Activated T-helper 1 cell treated with anti-CD3 and anti-CD28 coated beads, Interleukin-12 subunit alpha, Interleukin-12 subunit beta, Interleukin-2, Interleukin-4 antibody, amounts not matched to agents 30 ng/mL and 10 ng/mL and 1 ng/mL, durations not matched to agents 14 hours and 24 hours and 36 hours (primary cell): ENCODE measurements at regions not wholly inside any gene's neighbourhood (a gene's known extent, or its start where the extent isn't known, plus 50 kb on each side); places are given as distances from the start of the nearest gene placed in this dataset.

Experiments
- DNase-seq: peaks from one replicate; pipeline ENCODE4 v3.0.0; 2021; ENCODE audit warnings: low spot score
- H3K27ac Mint-ChIP-seq: one replicate; pipeline ENCODE4 v1.8.0; 2021; ENCODE audit warnings: mild to moderate bottlenecking, mixed read lengths
- H3K27me3 Mint-ChIP-seq: one replicate; pipeline ENCODE4 v1.8.0; 2022; ENCODE audit warnings: mild to moderate bottlenecking, moderate library complexity, mixed read lengths; ENCODE audit not compliant: insufficient read depth
- H3K36me3 Mint-ChIP-seq: one replicate; pipeline ENCODE4 v1.8.0; 2021; ENCODE audit warnings: low read depth, mixed read lengths
- H3K4me1 Mint-ChIP-seq: one replicate; pipeline ENCODE4 v1.8.0; 2021; ENCODE audit warnings: low read depth, mixed read lengths
- H3K4me3 Mint-ChIP-seq: one replicate; pipeline ENCODE4 v1.8.0; 2021; ENCODE audit warnings: mild to moderate bottlenecking, moderate library complexity, mixed read lengths
- H3K9me3 Mint-ChIP-seq: one replicate; pipeline ENCODE4 v1.8.0; 2021; ENCODE audit warnings: mixed read lengths
- intact Hi-C: fragments of 100-400 bp; cut with micrococcal nuclease; formaldehyde crosslinking; loops from one replicate; pipeline ENCODE4 v1.15.1; 2024

- DNase-seq, result no peak
- H3K4me3 Mint-ChIP-seq, result no peak overlapping the region
- H3K9me3 Mint-ChIP-seq, result peaks cover 3% of the 10 kb centered on the region
- no peaks in the 10 kb centered on the region for H3K27me3 Mint-ChIP-seq
- H3K27ac Mint-ChIP-seq, result no peak overlapping the region
- intact Hi-C loops, result no loop called here
- H3K36me3 Mint-ChIP-seq, result no peaks in the 10 kb centered on the region
- H3K4me1 Mint-ChIP-seq, result no peaks in the 10 kb centered on the region
Observed at GRCh38 chr5:158619083-158619788, 480.5 kb downstream of the EBF1 start.

- Mint-ChIP-seq H3K9me3 (peaks cover 3% of the 10 kb centered on the region), H3K27me3 (no peaks in the 10 kb centered on the region), H3K36me3 (no peaks in the 10 kb centered on the region)
Observed at GRCh38 chr5:158618256-158618655, 481.5 kb downstream of the EBF1 start.

GRCh38 chr5:158616707-158617106 is 483.0 kb downstream of the EBF1 start:
- H3K36me3 Mint-ChIP-seq, result no peaks in the 10 kb centered on the region
- no peaks in the 10 kb centered on the region for H3K4me1 Mint-ChIP-seq
- no peak overlapping the region for H3K27ac Mint-ChIP-seq
- H3K9me3 Mint-ChIP-seq, result peaks cover 3% of the 10 kb centered on the region
- intact Hi-C loops, result no loop called here
- DNase-seq, result no peak
- H3K27me3 Mint-ChIP-seq, result no peaks in the 10 kb centered on the region
- H3K4me3 Mint-ChIP-seq, result no peak overlapping the region

More at GRCh38 chr5:158618256-158618655, 481.5 kb downstream of the EBF1 start:
- DNase-seq, result no peak
- intact Hi-C loops, result no loop called here
- Mint-ChIP-seq H3K27ac (no peak overlapping the region), H3K4me3 (no peak overlapping the region), H3K4me1 (no peaks in the 10 kb centered on the region)

- no peak for DNase-seq
- no peaks in the 10 kb centered on the region for H3K27me3 Mint-ChIP-seq
- H3K27ac Mint-ChIP-seq, result no peak overlapping the region
- peaks cover 3% of the 10 kb centered on the region for H3K9me3 Mint-ChIP-seq
- intact Hi-C loops, result no loop called here
- no peak overlapping the region for H3K4me3 Mint-ChIP-seq
- no peaks in the 10 kb centered on the region for H3K4me1 Mint-ChIP-seq
- H3K36me3 Mint-ChIP-seq, result no peaks in the 10 kb centered on the region
Observed at GRCh38 chr5:158614951-158615350, 484.8 kb downstream of the EBF1 start.

- Mint-ChIP-seq H3K4me1 (no peaks in the 10 kb centered on the region), H3K27me3 (no peaks in the 10 kb centered on the region), H3K9me3 (peaks cover 3% of the 10 kb centered on the region), H3K36me3 (no peaks in the 10 kb centered on the region), H3K4me3 (no peak overlapping the region), H3K27ac (no peak overlapping the region)
- intact Hi-C loops, result no loop called here
- no peak for DNase-seq
Observed at GRCh38 chr5:158611581-158611980, 488.1 kb downstream of the EBF1 start.

GRCh38 chr5:158610051-158610415 is 489.7 kb downstream of the EBF1 start:
- Mint-ChIP-seq H3K9me3 (no peaks in the 10 kb centered on the region), H3K36me3 (no peaks in the 10 kb centered on the region), H3K4me1 (no peaks in the 10 kb centered on the region), H3K4me3 (no peak overlapping the region), H3K27me3 (no peaks in the 10 kb centered on the region), H3K27ac (no peak overlapping the region)
- DNase-seq, result no peak
- intact Hi-C loops, result no loop called here

GRCh38 chr5:158609333-158610050 is 490.2 kb downstream of the EBF1 start:
- Mint-ChIP-seq H3K4me1 (no peaks in the 10 kb centered on the region), H3K27ac (no peak overlapping the region), H3K27me3 (no peaks in the 10 kb centered on the region), H3K9me3 (no peaks in the 10 kb centered on the region), H3K36me3 (no peaks in the 10 kb centered on the region), H3K4me3 (no peak overlapping the region)
- DNase-seq, result no peak
- intact Hi-C loops, result no loop called here

- Mint-ChIP-seq H3K4me3 (no peak overlapping the region), H3K36me3 (no peaks in the 10 kb centered on the region), H3K4me1 (no peaks in the 10 kb centered on the region), H3K27me3 (no peaks in the 10 kb centered on the region), H3K27ac (no peak overlapping the region), H3K9me3 (no peaks in the 10 kb centered on the region)
- intact Hi-C loops, result no loop called here
- no peak for DNase-seq
Observed at GRCh38 chr5:158607088-158607487, 492.6 kb downstream of the EBF1 start.

GRCh38 chr5:158606233-158606632 is 493.5 kb downstream of the EBF1 start:
- no peak overlapping the region for H3K27ac Mint-ChIP-seq
- H3K36me3 Mint-ChIP-seq, result no peaks in the 10 kb centered on the region
- H3K27me3 Mint-ChIP-seq, result no peaks in the 10 kb centered on the region
- intact Hi-C loops, result no loop called here
- no peak for DNase-seq
- no peaks in the 10 kb centered on the region for H3K9me3 Mint-ChIP-seq
- no peak overlapping the region for H3K4me3 Mint-ChIP-seq
- no peaks in the 10 kb centered on the region for H3K4me1 Mint-ChIP-seq

GRCh38 chr5:158602981-158603380 is 496.7 kb downstream of the EBF1 start:
- intact Hi-C loops, result no loop called here
- H3K9me3 Mint-ChIP-seq, result no peaks in the 10 kb centered on the region
- H3K27ac Mint-ChIP-seq, result no peak overlapping the region
- DNase-seq, result no peak
- H3K4me3 Mint-ChIP-seq, result no peak overlapping the region
- H3K36me3 Mint-ChIP-seq, result no peaks in the 10 kb centered on the region
- no peaks in the 10 kb centered on the region for H3K27me3 Mint-ChIP-seq
- H3K4me1 Mint-ChIP-seq, result no peaks in the 10 kb centered on the region

GRCh38 chr5:158601118-158601517 is 498.6 kb downstream of the EBF1 start:
- Mint-ChIP-seq H3K27me3 (no peaks in the 10 kb centered on the region), H3K4me1 (no peaks in the 10 kb centered on the region), H3K27ac (no peak overlapping the region), H3K9me3 (no peaks in the 10 kb centered on the region), H3K36me3 (no peaks in the 10 kb centered on the region), H3K4me3 (no peak overlapping the region)
- no peak for DNase-seq
- intact Hi-C loops, result no loop called here

GRCh38 chr5:158600679-158601078 is 499.0 kb downstream of the EBF1 start:
- Mint-ChIP-seq H3K4me3 (no peak overlapping the region), H3K36me3 (no peaks in the 10 kb centered on the region), H3K27me3 (no peaks in the 10 kb centered on the region), H3K4me1 (no peaks in the 10 kb centered on the region), H3K9me3 (no peaks in the 10 kb centered on the region), H3K27ac (no peak overlapping the region)
- DNase-seq, result no peak
- intact Hi-C loops, result no loop called here

- Mint-ChIP-seq H3K36me3 (no peaks in the 10 kb centered on the region), H3K27me3 (no peaks in the 10 kb centered on the region), H3K4me3 (no peak overlapping the region), H3K27ac (no peak overlapping the region), H3K9me3 (no peaks in the 10 kb centered on the region), H3K4me1 (no peaks in the 10 kb centered on the region)
- no peak for DNase-seq
- intact Hi-C loops, result no loop called here
Observed at GRCh38 chr5:158599157-158599556, 500.6 kb downstream of the EBF1 start.
